ENCODE measurements at regions not wholly inside any gene's neighbourhood (a gene's known extent, or its start where the extent isn't known, plus 50 kb on each side); places are given as distances from the start of the nearest gene placed in this dataset.

DNA sequence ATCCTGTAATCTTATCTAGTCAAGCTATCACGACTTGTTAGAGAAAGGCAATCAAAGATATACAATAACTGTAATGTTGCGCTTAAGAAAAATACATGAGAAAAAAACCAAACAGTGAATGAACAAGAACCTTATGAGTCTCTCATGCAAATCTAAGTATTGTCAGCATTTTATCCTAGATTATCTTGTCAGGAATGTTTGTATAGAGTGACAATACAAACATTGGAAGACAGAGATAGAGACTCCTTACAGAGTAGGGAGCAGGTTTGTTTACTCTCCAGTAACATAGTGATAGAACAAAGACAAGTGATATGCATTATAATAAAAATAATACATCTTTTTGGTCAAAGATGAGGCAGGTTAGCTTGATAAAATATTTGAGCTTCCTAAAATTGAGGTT, 444.8 kb downstream of the SLITRK5 start:
- Histone ChIP-seq H3K9me3 (ENCODE audit: insufficient read depth, low read length) (no peaks in the 10 kb centered on the region; the same call in 1 of the 2 replicates), H4K20me1 (ENCODE audit: low read depth, low read length) (no peaks in the 10 kb centered on the region), H3K4me2 (ENCODE audit: low read depth, low read length, poor library complexity, severe bottlenecking) (no peak overlapping the region), H3K9me2 (replicated peaks; ENCODE audit: insufficient read depth, low read length) (no peaks in the 10 kb centered on the region), H3K27me3 (ENCODE audit: low read length) (no peaks in the 10 kb centered on the region), H3K9ac (ENCODE audit: low read length) (no peak overlapping the region), H3K36me3 (ENCODE audit: low read length) (no peaks in the 10 kb centered on the region), H2AFZ (ENCODE audit: low read depth, low read length, severe bottlenecking) (no peak overlapping the region), H3F3A (ENCODE audit: insufficient read depth) (no peaks in the 10 kb centered on the region), H3K27ac (ENCODE audit: low read depth, low read length) (no peak overlapping the region), H3K79me2 (ENCODE audit: insufficient read depth, low read length) (no peaks in the 10 kb centered on the region), H3K4me3 (ENCODE audit: insufficient read depth, low read length, poor library complexity, severe bottlenecking) (no peak overlapping the region)
- TF ChIP-seq, protein P1, sequence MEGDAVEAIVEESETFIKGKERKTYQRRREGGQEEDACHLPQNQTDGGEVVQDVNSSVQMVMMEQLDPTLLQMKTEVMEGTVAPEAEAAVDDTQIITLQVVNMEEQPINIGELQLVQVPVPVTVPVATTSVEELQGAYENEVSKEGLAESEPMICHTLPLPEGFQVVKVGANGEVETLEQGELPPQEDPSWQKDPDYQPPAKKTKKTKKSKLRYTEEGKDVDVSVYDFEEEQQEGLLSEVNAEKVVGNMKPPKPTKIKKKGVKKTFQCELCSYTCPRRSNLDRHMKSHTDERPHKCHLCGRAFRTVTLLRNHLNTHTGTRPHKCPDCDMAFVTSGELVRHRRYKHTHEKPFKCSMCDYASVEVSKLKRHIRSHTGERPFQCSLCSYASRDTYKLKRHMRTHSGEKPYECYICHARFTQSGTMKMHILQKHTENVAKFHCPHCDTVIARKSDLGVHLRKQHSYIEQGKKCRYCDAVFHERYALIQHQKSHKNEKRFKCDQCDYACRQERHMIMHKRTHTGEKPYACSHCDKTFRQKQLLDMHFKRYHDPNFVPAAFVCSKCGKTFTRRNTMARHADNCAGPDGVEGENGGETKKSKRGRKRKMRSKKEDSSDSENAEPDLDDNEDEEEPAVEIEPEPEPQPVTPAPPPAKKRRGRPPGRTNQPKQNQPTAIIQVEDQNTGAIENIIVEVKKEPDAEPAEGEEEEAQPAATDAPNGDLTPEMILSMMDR (IDR thresholded peaks at IDR 0.05; ENCODE audit: insufficient read depth, low read length, poor library complexity, severe bottlenecking) = no peak
- no peak for TF ChIP-seq EZH2phosphoT487 (conservative IDR thresholded peaks at IDR 0.05; ENCODE audit: low read length)

- Histone ChIP-seq H3K9me3 (ENCODE audit: insufficient read depth, low read length) (no peaks in the 10 kb centered on the region), H2AFZ (ENCODE audit: low read depth, low read length, severe bottlenecking) (no peak overlapping the region), H3K27ac (ENCODE audit: low read depth, low read length) (no peak overlapping the region), H3K27me3 (ENCODE audit: low read length) (no peaks in the 10 kb centered on the region), H3K9ac (ENCODE audit: low read length) (no peak overlapping the region), H3K4me3 (ENCODE audit: insufficient read depth, low read length, poor library complexity, severe bottlenecking) (no peak overlapping the region), H3K79me2 (ENCODE audit: insufficient read depth, low read length) (no peaks in the 10 kb centered on the region), H3K9me2 (replicated peaks; ENCODE audit: insufficient read depth, low read length) (no peaks in the 10 kb centered on the region), H3K36me3 (ENCODE audit: low read length) (no peaks in the 10 kb centered on the region), H3K4me2 (ENCODE audit: low read depth, low read length, poor library complexity, severe bottlenecking) (no peak overlapping the region), H3F3A (ENCODE audit: insufficient read depth) (no peaks in the 10 kb centered on the region), H4K20me1 (ENCODE audit: low read depth, low read length) (no peaks in the 10 kb centered on the region)
- no peak for TF ChIP-seq EZH2phosphoT487 (conservative IDR thresholded peaks at IDR 0.05; ENCODE audit: low read length)
- TF ChIP-seq, protein P1 (IDR thresholded peaks at IDR 0.05; ENCODE audit: insufficient read depth, low read length, poor library complexity, severe bottlenecking) = no peak
Observed at GRCh38 chr13:88118952-88119351, 447.8 kb downstream of the SLITRK5 start.

- Histone ChIP-seq H3K9me3 (ENCODE audit: insufficient read depth, low read length) (no peaks in the 10 kb centered on the region), H3K9me2 (replicated peaks; ENCODE audit: insufficient read depth, low read length) (no peaks in the 10 kb centered on the region), H3K36me3 (ENCODE audit: low read length) (no peaks in the 10 kb centered on the region), H2AFZ (ENCODE audit: low read depth, low read length, severe bottlenecking) (no peak overlapping the region), H3K27me3 (ENCODE audit: low read length) (no peaks in the 10 kb centered on the region), H4K20me1 (ENCODE audit: low read depth, low read length) (no peaks in the 10 kb centered on the region), H3K4me3 (ENCODE audit: insufficient read depth, low read length, poor library complexity, severe bottlenecking) (no peak overlapping the region), H3K79me2 (ENCODE audit: insufficient read depth, low read length) (no peaks in the 10 kb centered on the region), H3K9ac (ENCODE audit: low read length) (no peak overlapping the region), H3K4me2 (ENCODE audit: low read depth, low read length, poor library complexity, severe bottlenecking) (no peak overlapping the region), H3F3A (ENCODE audit: insufficient read depth) (no peaks in the 10 kb centered on the region), H3K27ac (ENCODE audit: low read depth, low read length) (no peak overlapping the region)
- TF ChIP-seq, protein P1 (IDR thresholded peaks at IDR 0.05; ENCODE audit: insufficient read depth, low read length, poor library complexity, severe bottlenecking) = no peak
- TF ChIP-seq EZH2phosphoT487 (conservative IDR thresholded peaks at IDR 0.05; ENCODE audit: low read length) = no peak
Observed at GRCh38 chr13:88124142-88124541, 453.0 kb downstream of the SLITRK5 start.
